Neural progenitor cell (in vitro differentiated cells): ENCODE measurements at regions not wholly inside any gene's neighbourhood (a gene's known extent, or its start where the extent isn't known, plus 50 kb on each side); places are given as distances from the start of the nearest gene placed in this dataset.

Experiments used
- DNase-seq: peaks from one replicate; pipeline ENCODE4 v3.0.0-alpha.2; 2016; ENCODE audit warnings: low spot score
- H2AFZ ChIP-seq: fragments of 200-600 bp; sonication (generic); replicated peaks from 2 replicates; pipeline ENCODE4 v1.6.1; 2016; ENCODE audit warnings: antibody characterized with exemption
- H3F3A ChIP-seq: fragments of 200-600 bp; sonication (generic); 2 replicates; pipeline ENCODE4 v1.6.1; 2016; ENCODE audit warnings: antibody characterized with exemption, low read depth
- H3K27ac ChIP-seq: fragments of 200-600 bp; sonication (generic); 2 replicates; pipeline ENCODE4 v1.5.1; 2016; ENCODE audit warnings: mild to moderate bottlenecking
- H3K27me3 ChIP-seq: fragments of 200-600 bp; sonication (generic); 2 replicates; pipeline ENCODE4 v1.6.1; 2016; ENCODE audit warnings: mild to moderate bottlenecking, moderate library complexity
- H3K36me3 ChIP-seq: fragments of 200-600 bp; sonication (generic); 2 replicates; pipeline ENCODE4 v1.5.1; 2016
- H3K4me1 ChIP-seq: fragments of 200-600 bp; sonication (generic); 2 replicates; pipeline ENCODE4 v1.6.1; 2016; ENCODE audit warnings: mixed run types
- H3K4me2 ChIP-seq: fragments of 200-600 bp; sonication (generic); 2 replicates; pipeline ENCODE4 v1.6.1; 2016
- H3K4me3 ChIP-seq: fragments of 200-600 bp; sonication (generic); 2 replicates; pipeline ENCODE4 v1.5.1; 2016
- H3K79me2 ChIP-seq: fragments of 200-600 bp; sonication (generic); 2 replicates; pipeline ENCODE4 v1.6.1; 2016; ENCODE audit warnings: low read depth
- H3K9ac ChIP-seq: fragments of 200-600 bp; sonication (generic); 2 replicates; pipeline ENCODE4 v1.6.1; 2016
- H3K9me3 ChIP-seq: fragments of 200-600 bp; sonication (generic); 2 replicates; pipeline ENCODE4 v1.5.1; 2016; ENCODE audit warnings: low read depth
- H4K20me1 ChIP-seq: fragments of 200-600 bp; sonication (generic); 2 replicates; pipeline ENCODE4 v1.6.1; 2016; ENCODE audit warnings: low read depth
- H3K27ac Mint-ChIP-seq: 3 replicates; pipeline ENCODE4 v1.8.0; 2021; ENCODE audit warnings: mixed read lengths
- H3K27me3 Mint-ChIP-seq: 2 replicates; pipeline ENCODE4 v1.8.0; 2022; ENCODE audit warnings: low read depth, mild to moderate bottlenecking, inconsistent platforms, moderate library complexity, mixed read lengths; ENCODE audit not compliant: insufficient read depth
- H3K36me3 Mint-ChIP-seq: 3 replicates; pipeline ENCODE4 v1.8.0; 2021; ENCODE audit warnings: mixed read lengths
- H3K4me1 Mint-ChIP-seq: 3 replicates; pipeline ENCODE4 v1.8.0; 2021; ENCODE audit warnings: mixed read lengths
- H3K4me3 Mint-ChIP-seq: 3 replicates; pipeline ENCODE4 v1.8.0; 2021; ENCODE audit warnings: mild to moderate bottlenecking, moderate library complexity, mixed read lengths
- H3K9me3 Mint-ChIP-seq: 3 replicates; pipeline ENCODE4 v1.8.0; 2020; ENCODE audit warnings: mixed read lengths
- EZH2 ChIP-seq: fragments of 200-600 bp; sonication (generic); IDR thresholded peaks from 2 replicates; pipeline ENCODE4 v1.6.1; 2017; ENCODE audit warnings: antibody characterized with exemption, mild to moderate bottlenecking, moderate library complexity
- EZH2phosphoT487 ChIP-seq: fragments of 200-600 bp; sonication (generic); IDR thresholded peaks from 2 replicates; pipeline ENCODE4 v1.6.1; 2017; ENCODE audit warnings: antibody characterized with exemption
- TF ChIP-seq, protein P1 (sequence below): fragments of 200-600 bp; sonication (generic); IDR thresholded peaks from 2 replicates; pipeline ENCODE4 v1.5.1; 2017; ENCODE audit warnings: antibody characterized with exemption, mild to moderate bottlenecking

- Histone ChIP-seq H3K4me1 (no peaks in the 10 kb centered on the region), H3K36me3 (no peaks in the 10 kb centered on the region), H3K79me2 (no peaks in the 10 kb centered on the region), H2AFZ (no peak overlapping the region), H3K9me3 (no peaks in the 10 kb centered on the region), H3K27me3 (no peaks in the 10 kb centered on the region), H3K4me2 (no peak overlapping the region), H3K4me3 (no peak overlapping the region), H3F3A (no peaks in the 10 kb centered on the region), H3K9ac (no peak overlapping the region), H4K20me1 (no peaks in the 10 kb centered on the region), H3K27ac (no peak overlapping the region)
- Mint-ChIP-seq H3K36me3 (no peaks in the 10 kb centered on the region), H3K4me1 (no peaks in the 10 kb centered on the region), H3K27ac (no peak overlapping the region), H3K9me3 (no peaks in the 10 kb centered on the region), H3K27me3 (no peaks in the 10 kb centered on the region), H3K4me3 (no peak overlapping the region)
- no peak for TF ChIP-seq EZH2phosphoT487
- TF ChIP-seq EZH2: no peak
- TF ChIP-seq, protein P1, sequence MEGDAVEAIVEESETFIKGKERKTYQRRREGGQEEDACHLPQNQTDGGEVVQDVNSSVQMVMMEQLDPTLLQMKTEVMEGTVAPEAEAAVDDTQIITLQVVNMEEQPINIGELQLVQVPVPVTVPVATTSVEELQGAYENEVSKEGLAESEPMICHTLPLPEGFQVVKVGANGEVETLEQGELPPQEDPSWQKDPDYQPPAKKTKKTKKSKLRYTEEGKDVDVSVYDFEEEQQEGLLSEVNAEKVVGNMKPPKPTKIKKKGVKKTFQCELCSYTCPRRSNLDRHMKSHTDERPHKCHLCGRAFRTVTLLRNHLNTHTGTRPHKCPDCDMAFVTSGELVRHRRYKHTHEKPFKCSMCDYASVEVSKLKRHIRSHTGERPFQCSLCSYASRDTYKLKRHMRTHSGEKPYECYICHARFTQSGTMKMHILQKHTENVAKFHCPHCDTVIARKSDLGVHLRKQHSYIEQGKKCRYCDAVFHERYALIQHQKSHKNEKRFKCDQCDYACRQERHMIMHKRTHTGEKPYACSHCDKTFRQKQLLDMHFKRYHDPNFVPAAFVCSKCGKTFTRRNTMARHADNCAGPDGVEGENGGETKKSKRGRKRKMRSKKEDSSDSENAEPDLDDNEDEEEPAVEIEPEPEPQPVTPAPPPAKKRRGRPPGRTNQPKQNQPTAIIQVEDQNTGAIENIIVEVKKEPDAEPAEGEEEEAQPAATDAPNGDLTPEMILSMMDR: no peak
- DNase-seq: no peak
Observed at GRCh38 chr2:82875858-82876257, 1583.2 kb downstream of the SUCLG1 start.

GRCh38 chr2:82857967-82858366 is 1601.1 kb downstream of the SUCLG1 start:
- H3F3A ChIP-seq: no peaks in the 10 kb centered on the region
- no peaks in the 10 kb centered on the region for H3K4me1 Mint-ChIP-seq

GRCh38 chr2:82853299-82853698 is 1605.8 kb downstream of the SUCLG1 start:
- Histone ChIP-seq H3K9ac (no peak overlapping the region), H3K4me1 (no peaks in the 10 kb centered on the region), H3F3A (no peaks in the 10 kb centered on the region), H3K4me3 (no peak overlapping the region), H3K4me2 (no peak overlapping the region), H3K79me2 (no peaks in the 10 kb centered on the region), H3K27me3 (no peaks in the 10 kb centered on the region), H4K20me1 (no peaks in the 10 kb centered on the region), H3K36me3 (no peaks in the 10 kb centered on the region), H3K9me3 (no peaks in the 10 kb centered on the region), H2AFZ (no peak overlapping the region), H3K27ac (no peak overlapping the region)
- Mint-ChIP-seq H3K27ac (no peak overlapping the region), H3K27me3 (no peaks in the 10 kb centered on the region), H3K4me1 (no peaks in the 10 kb centered on the region), H3K4me3 (no peak overlapping the region), H3K36me3 (no peaks in the 10 kb centered on the region), H3K9me3 (no peaks in the 10 kb centered on the region)
- TF ChIP-seq EZH2phosphoT487 (no peak), EZH2 (no peak)
- TF ChIP-seq, protein P1: no peak
- no peak for DNase-seq

More at GRCh38 chr2:82857967-82858366, 1601.1 kb downstream of the SUCLG1 start:
- Histone ChIP-seq H3K27me3 (no peaks in the 10 kb centered on the region), H3K9me3 (no peaks in the 10 kb centered on the region), H2AFZ (no peak overlapping the region), H4K20me1 (no peaks in the 10 kb centered on the region), H3K4me1 (no peaks in the 10 kb centered on the region), H3K9ac (no peak overlapping the region), H3K4me3 (no peak overlapping the region), H3K36me3 (no peaks in the 10 kb centered on the region), H3K79me2 (no peaks in the 10 kb centered on the region), H3K27ac (no peak overlapping the region), H3K4me2 (no peak overlapping the region)
- no peaks in the 10 kb centered on the region for H3K36me3 Mint-ChIP-seq
- no peak for DNase-seq
- TF ChIP-seq EZH2phosphoT487 (no peak), EZH2 (no peak)
- TF ChIP-seq, protein P1: no peak
- no peaks in the 10 kb centered on the region for H3K27me3 Mint-ChIP-seq
- no peaks in the 10 kb centered on the region for H3K9me3 Mint-ChIP-seq
- H3K27ac Mint-ChIP-seq: no peak overlapping the region
- H3K4me3 Mint-ChIP-seq: no peak overlapping the region
